CD4-positive, CD25-positive, alpha-beta regulatory T cell (primary cell): ENCODE measurements at regions not wholly inside any gene's neighbourhood (a gene's known extent, or its start where the extent isn't known, plus 50 kb on each side); places are given as distances from the start of the nearest gene placed in this dataset.
"Not testable (repeated sequence)": the region's sequence is repeated elsewhere in the genome, so short reads cannot be mapped to it uniquely, and the experiment has no call there.

Experiments used
- ATAC-seq, 2 donors: fragments of 150-1000 bp; cut with Tn5 transposase; one replicate each; pipeline ENCODE4 v1.10.0; 2021; ENCODE audit warnings: low read depth in 2 of 2, moderate number of reproducible peaks in 2 of 2, moderate library complexity in 1 of 2
- DNase-seq, 3 donors: peaks; one replicate each; pipeline versions ENCODE4 v3.0.0 to v3.0.0-alpha.2; 2012 to 2022; ENCODE audit warnings: mixed read lengths in 1 of 3
- H3K27ac ChIP-seq: one replicate; pipeline ENCODE4 v1.7.0; 2013; ENCODE audit warnings: mild to moderate bottlenecking, low read length; ENCODE audit not compliant: insufficient read depth, poor library complexity, severe bottlenecking
- H3K27me3 ChIP-seq: one replicate; pipeline ENCODE4 v1.7.0; 2013; ENCODE audit warnings: low read length; ENCODE audit not compliant: control insufficient read depth, insufficient read depth
- H3K36me3 ChIP-seq: one replicate; pipeline ENCODE4 v1.7.0; 2013; ENCODE audit warnings: mild to moderate bottlenecking, low read length, moderate library complexity; ENCODE audit not compliant: control insufficient read depth, insufficient read depth
- H3K4me1 ChIP-seq: 2 replicates; pipeline ENCODE4 v1.7.0; 2013; ENCODE audit warnings: mild to moderate bottlenecking, low read length; ENCODE audit not compliant: insufficient read depth, control insufficient read depth, poor library complexity, severe bottlenecking
- H3K4me3 ChIP-seq: one replicate; pipeline ENCODE4 v1.7.0; 2013; ENCODE audit warnings: low read depth, mild to moderate bottlenecking, low read length, moderate library complexity
- H3K9me3 ChIP-seq, 2 experiments: 1 replicate in 1 of 2; 2 replicates in 1 of 2; pipeline ENCODE4 v1.7.0; 2013; ENCODE audit warnings: low read length in 2 of 2, mild to moderate bottlenecking in 1 of 2, moderate library complexity in 1 of 2; ENCODE audit not compliant: control insufficient read depth in 2 of 2
- H3K27ac Mint-ChIP-seq, 3 donors: one replicate each; pipeline ENCODE4 v1.8.0; 2020 to 2022; ENCODE audit warnings: mild to moderate bottlenecking in 3 of 3, mixed read lengths in 3 of 3, moderate library complexity in 2 of 3
- H3K27me3 Mint-ChIP-seq: one replicate; pipeline ENCODE4 v1.8.0; 2022; ENCODE audit warnings: mild to moderate bottlenecking, mixed read lengths
- H3K36me3 Mint-ChIP-seq: one replicate; pipeline ENCODE4 v1.8.0; 2020; ENCODE audit warnings: mixed read lengths
- H3K4me1 Mint-ChIP-seq, 4 donors: one replicate each; pipeline ENCODE4 v1.8.0; 2020 to 2022; ENCODE audit warnings: mixed read lengths in 4 of 4, mild to moderate bottlenecking in 1 of 4
- H3K4me3 Mint-ChIP-seq, 4 donors: one replicate each; pipeline ENCODE4 v1.8.0; 2020 to 2022; ENCODE audit warnings: mild to moderate bottlenecking in 4 of 4, mixed read lengths in 4 of 4, moderate library complexity in 3 of 4
- H3K9me3 Mint-ChIP-seq, 7 donors: one replicate each; pipeline ENCODE4 v1.8.0; 2020 to 2022; ENCODE audit warnings: mixed read lengths in 7 of 7, mild to moderate bottlenecking in 3 of 7, moderate library complexity in 2 of 7

GRCh38 chr7:92910976-92911375, 74.6 kb upstream of the CDK6 start:
- Mint-ChIP-seq H3K4me3 (no peak overlapping the region), H3K9me3 (peaks cover 0 to 1% (median 0%) of the 10 kb centered on the region in 7 donors), H3K27me3 (no peaks in the 10 kb centered on the region), H3K36me3 (no peaks in the 10 kb centered on the region), H3K27ac (no peak overlapping the region), H3K4me1 (no peaks in the 10 kb centered on the region)
- no peaks in the 10 kb centered on the region for H3K36me3 ChIP-seq
- H3K27ac ChIP-seq: no peak overlapping the region
- no peaks in the 10 kb centered on the region for H3K4me1 ChIP-seq
- ATAC-seq: no peak
- DNase-seq: no peak
- no peaks in the 10 kb centered on the region for H3K9me3 ChIP-seq
- H3K27me3 ChIP-seq: no peaks in the 10 kb centered on the region
- no peak overlapping the region for H3K4me3 ChIP-seq

DNA sequence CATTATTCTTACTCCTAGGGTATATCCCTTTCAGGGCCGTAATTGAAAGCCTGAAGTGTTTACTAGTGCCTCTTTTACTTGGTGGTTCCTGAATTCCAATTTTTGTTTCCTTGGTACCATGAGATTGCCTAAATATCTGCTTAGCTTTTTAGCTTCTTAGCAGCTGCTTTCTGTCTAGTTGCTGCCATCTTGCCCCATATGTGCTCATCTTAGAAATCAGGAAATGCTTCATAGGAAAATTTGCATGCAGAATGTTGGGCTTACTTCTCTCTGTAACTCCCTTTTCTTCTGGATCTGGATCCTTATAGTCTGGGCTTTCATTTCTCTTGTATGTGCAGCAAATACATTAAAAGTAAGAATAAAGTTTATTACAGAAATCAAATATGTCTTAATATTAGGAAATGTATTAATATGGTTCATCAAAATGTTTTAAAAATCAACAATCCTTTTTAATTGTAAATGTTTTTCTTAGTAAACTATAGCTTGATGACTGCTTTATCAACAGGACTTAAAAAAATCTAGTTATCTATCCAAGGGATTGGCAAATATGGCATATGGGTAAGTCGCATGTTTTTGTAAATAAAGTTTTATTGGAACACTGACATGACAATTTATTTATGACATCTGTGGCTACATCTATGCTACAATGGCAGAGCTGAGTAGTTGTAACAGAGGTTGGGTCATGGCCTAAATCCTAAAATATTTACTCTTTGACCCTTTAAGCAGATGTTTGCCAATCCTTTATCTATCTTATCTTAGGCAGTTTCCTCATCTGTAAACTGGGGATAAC, 73.5 kb upstream of the CDK6 start:
- ATAC-seq (no peak), DNase-seq (no peak)
- Mint-ChIP-seq H3K27ac (no peak overlapping the region), H3K9me3 (peaks cover 0 to 1% (median 0%) of the 10 kb centered on the region in 7 donors), H3K36me3 (no peaks in the 10 kb centered on the region), H3K27me3 (no peaks in the 10 kb centered on the region), H3K4me1 (peaks cover 0 to 4% (median 1%) of the 10 kb centered on the region in 4 donors), H3K4me3 (no peak overlapping the region)
- H3K27ac ChIP-seq: no peak overlapping the region
- H3K4me1 ChIP-seq: peaks cover 1% of the 10 kb centered on the region
- no peaks in the 10 kb centered on the region for H3K36me3 ChIP-seq
- no peaks in the 10 kb centered on the region for H3K27me3 ChIP-seq
- no peak overlapping the region for H3K4me3 ChIP-seq
- H3K9me3 ChIP-seq: no peaks in the 10 kb centered on the region

DNA sequence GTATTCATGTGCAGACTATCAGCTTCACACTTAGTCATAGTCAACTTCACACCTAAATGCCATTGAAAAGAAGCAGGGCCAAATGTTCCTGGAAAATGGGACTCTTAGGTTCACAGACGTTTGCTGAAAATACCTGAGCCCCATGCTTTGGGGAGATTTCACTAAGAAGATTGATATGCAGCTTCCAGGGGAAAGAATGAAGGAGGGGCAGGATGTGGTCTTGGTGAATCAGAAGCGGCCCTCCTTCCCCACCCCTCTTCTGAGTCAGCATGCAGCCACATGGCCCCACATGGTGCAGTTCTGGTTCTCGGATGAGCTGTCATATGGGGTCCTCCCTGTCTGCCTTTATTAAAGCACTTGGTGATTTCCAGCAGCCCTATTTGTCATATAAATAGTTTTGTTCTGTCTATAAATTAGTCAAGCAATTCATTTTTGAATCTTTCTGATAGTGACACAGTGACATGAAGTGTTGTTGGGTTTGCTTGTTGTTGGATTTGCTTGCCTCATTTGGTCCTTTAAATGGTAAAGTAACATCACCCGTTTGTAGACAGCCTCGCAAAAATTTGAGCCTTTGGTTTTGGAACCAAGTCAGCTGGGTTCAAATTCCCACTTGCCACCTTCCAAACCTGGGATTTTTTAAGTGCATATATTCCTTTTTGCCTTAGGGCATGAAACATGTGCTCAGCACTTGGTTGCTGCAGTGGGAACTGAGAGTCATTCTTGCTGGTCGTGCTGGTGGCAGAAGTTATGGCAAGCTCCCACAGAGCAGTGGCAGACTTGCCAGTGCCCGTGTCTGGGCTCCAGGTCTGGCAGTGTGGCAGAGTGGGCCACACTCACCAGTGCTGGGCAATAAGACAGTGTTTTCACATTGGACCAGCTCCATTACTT, 68.1 kb upstream of the CDK6 start:
- peaks cover 7 to 30% (median 15%) of the 10 kb centered on the region in 4 donors for H3K4me1 Mint-ChIP-seq
- Histone ChIP-seq H3K4me3 (peak overlapping the region; percentile 38), H3K9me3 (no peaks in the 10 kb centered on the region), H3K36me3 (no peaks in the 10 kb centered on the region), H3K27ac (peak overlapping the region; percentile 36), H3K27me3 (no peaks in the 10 kb centered on the region), H3K4me1 (peaks cover 14% of the 10 kb centered on the region)
- peak overlapping the region in 2 of 3 donors; percentile 33 to 83 for H3K27ac Mint-ChIP-seq
- no peaks in the 10 kb centered on the region for H3K27me3 Mint-ChIP-seq
- no peaks in the 10 kb centered on the region for H3K36me3 Mint-ChIP-seq
- DNase-seq: peak; percentile 44 to 96 (median 64)
- peak overlapping the region in 2 of 4 donors; percentile 8 to 14 for H3K4me3 Mint-ChIP-seq
- H3K9me3 Mint-ChIP-seq: peaks cover 0 to 3% (median 1%) of the 10 kb centered on the region in 7 donors
- peak; percentile 100 for ATAC-seq

DNA sequence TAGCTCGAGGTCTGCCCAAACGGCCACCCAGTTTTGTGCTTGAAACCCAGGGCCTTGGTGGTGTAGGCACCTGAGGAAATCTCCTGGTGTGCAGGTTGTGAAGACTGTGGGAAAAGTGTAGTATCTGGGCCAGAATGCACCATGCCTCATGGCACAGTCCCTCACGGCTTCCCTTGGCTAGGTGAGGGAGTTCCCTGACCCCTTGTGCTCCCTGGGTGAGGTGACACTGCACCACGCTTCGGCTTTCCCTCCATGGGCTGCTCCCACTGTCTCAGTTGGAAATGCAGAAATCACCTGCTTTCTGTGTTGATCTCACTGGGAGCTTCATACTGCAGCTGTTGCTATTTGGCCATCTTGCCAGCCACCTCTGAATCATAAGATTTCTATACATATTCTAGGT, 62.4 kb upstream of the CDK6 start:
- Mint-ChIP-seq H3K27ac (no peak overlapping the region), H3K4me1 (peaks cover 5 to 15% (median 8%) of the 10 kb centered on the region in 4 donors), H3K36me3 (no peaks in the 10 kb centered on the region), H3K9me3 (peaks cover 7 to 37% (median 13%) of the 10 kb centered on the region in 7 donors), H3K27me3 (peaks cover 7% of the 10 kb centered on the region), H3K4me3 (no peak overlapping the region)
- peaks cover 3% of the 10 kb centered on the region for H3K4me1 ChIP-seq
- no peaks in the 10 kb centered on the region for H3K27me3 ChIP-seq
- H3K9me3 ChIP-seq: no peaks in the 10 kb centered on the region
- DNase-seq (no peak), ATAC-seq (no peak)
- no peak overlapping the region for H3K27ac ChIP-seq
- no peaks in the 10 kb centered on the region for H3K36me3 ChIP-seq
- H3K4me3 ChIP-seq: no peak overlapping the region

DNA sequence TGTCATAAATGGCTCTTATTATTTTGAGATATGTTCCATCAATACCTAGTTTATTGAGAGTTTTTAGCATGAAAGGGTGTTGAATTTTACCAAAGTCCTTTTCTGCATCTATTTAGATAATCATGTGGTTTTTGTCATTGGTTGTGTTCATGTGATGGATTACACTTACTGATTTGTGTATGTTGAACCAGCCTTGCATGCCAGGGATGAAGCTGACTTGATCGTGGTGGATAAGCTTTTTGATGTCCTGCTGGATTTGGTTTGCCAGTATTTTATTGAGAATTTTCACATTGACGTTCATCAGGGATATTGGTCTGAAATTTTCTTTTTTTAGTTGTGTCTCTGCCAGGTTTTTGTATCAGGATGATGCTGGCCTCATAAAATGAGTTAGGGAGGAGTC, 58.5 kb upstream of the CDK6 start:
- not testable (repeated sequence) for H3K4me3 ChIP-seq, H3K36me3 Mint-ChIP-seq, H3K4me1 Mint-ChIP-seq, H3K9me3 ChIP-seq, DNase-seq, ATAC-seq, H3K4me1 ChIP-seq, H3K27me3 ChIP-seq, H3K4me3 Mint-ChIP-seq, H3K27ac Mint-ChIP-seq, H3K27me3 Mint-ChIP-seq, H3K36me3 ChIP-seq, H3K27ac ChIP-seq
- peaks cover 5 to 36% (median 13%) of the 10 kb centered on the region in 7 donors for H3K9me3 Mint-ChIP-seq

GRCh38 chr7:92889081-92889480, 52.7 kb upstream of the CDK6 start:
- H3K9me3 Mint-ChIP-seq: peaks cover 0 to 16% (median 8%) of the 10 kb centered on the region in 7 donors
- Histone ChIP-seq H3K4me1 (no peaks in the 10 kb centered on the region), H3K27me3 (no peaks in the 10 kb centered on the region), H3K4me3 (no peak overlapping the region), H3K27ac (no peak overlapping the region), H3K9me3 (peaks cover 0 to 2% of the 10 kb centered on the region in 2 experiments), H3K36me3 (no peaks in the 10 kb centered on the region)
- DNase-seq (no peak), ATAC-seq (no peak)
- H3K27me3 Mint-ChIP-seq: peaks cover 6% of the 10 kb centered on the region
- no peak overlapping the region for H3K27ac Mint-ChIP-seq
- no peak overlapping the region for H3K4me3 Mint-ChIP-seq
- no peaks in the 10 kb centered on the region for H3K36me3 Mint-ChIP-seq
- H3K4me1 Mint-ChIP-seq: no peaks in the 10 kb centered on the region
